ENCODE measurements at regions not wholly inside any gene's neighbourhood (a gene's known extent, or its start where the extent isn't known, plus 50 kb on each side); places are given as distances from the start of the nearest gene placed in this dataset.

GRCh38 chr2:48883661-48884060, 128.1 kb upstream of the LHCGR start:
- TF ChIP-seq CTCF (IDR thresholded peaks at IDR 0.05) = no peak
- TF ChIP-seq POLR2AphosphoS5 (IDR thresholded peaks at IDR 0.05) = no peak
- no peak for TF ChIP-seq POLR2A (IDR thresholded peaks at IDR 0.05)
